Hypothalamus (tissue), 51 donors: ENCODE measurements at regions not wholly inside any gene's neighbourhood (a gene's known extent, or its start where the extent isn't known, plus 50 kb on each side); places are given as distances from the start of the nearest gene placed in this dataset.
"Not testable (repeated sequence)": the region's sequence is repeated elsewhere in the genome, so short reads cannot be mapped to it uniquely, and the experiment has no call there.

Experiments
- DNase-seq, 51 donors: peaks; one replicate each; lab custom pipeline; 2025; lab: John Stamatoyannopoulos, UW

DNA sequence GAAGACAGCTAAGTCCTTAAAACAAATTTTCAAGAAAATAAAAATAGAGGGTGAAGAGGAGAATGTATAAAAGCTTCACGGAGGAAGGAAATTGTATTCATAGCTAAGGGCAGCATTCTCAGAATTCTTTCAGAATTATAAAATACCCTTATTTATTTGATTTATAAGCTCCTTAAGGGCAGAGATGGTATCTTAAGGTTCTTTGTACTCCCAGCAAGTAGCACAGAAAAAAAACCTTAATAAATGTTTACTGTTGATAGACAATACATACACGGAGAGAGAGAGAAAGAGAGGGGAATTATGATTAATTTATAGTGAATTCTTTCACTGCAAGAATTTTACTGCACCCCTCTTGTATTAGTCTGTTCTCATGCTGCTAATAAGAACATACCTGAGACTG lies 375.6 kb upstream of the CCDC54 start:
- no peak for DNase-seq

DNA sequence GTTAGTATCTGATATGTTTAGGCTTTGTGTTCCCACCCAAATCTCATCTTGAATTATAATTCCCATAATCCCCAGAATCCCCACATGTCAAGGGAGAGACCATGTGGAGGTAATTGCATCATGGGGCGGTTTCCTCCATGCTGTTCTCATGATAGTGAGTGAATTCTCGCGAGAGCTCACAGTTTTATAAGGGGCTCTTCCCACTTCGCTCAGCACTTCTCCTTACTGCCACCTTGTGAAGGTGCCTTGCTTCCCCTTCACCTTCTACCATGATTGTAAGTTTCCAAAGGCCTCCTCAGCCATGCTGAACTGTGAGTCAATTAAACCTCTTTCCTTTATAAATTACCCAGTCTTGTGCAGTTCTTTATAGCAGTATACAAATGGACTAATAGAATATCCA lies 371.9 kb upstream of the CCDC54 start:
- not testable (repeated sequence) for DNase-seq

DNA sequence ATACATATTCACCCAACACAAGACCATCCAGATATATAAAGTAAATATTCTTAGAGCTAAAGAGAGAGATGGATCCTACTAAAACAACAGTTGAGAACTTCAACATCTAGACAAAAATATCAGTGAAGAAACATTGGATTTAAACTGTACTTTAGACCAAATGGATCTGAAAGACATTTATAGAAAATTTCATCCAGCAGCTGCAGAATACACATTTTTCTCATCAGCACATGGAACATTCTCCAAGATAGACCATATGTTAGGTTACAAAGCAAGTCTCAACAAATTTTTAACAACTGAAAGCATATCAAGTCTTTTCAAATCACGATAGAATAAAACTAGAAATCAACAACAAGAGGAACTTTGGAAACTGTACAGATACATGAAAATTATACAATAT lies 369.0 kb upstream of the CCDC54 start:
- no peak for DNase-seq

DNA sequence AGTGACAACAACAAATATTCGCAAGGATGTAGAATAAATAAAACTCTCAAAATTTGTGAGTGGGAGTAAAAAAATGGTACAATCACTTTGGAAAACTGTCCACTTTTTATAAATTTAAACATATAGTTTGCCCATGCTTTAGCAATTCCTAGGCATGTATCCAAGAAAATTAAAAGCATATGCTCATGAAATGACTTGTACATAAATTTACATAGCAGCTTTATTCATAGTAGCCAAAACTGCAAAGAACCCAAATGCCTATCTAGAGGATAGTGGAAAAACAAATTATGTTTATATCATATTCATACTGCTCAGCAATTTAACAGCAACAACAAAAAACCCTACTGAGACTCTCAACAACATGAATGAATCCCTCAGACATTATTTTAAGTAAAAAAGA lies 363.6 kb upstream of the CCDC54 start:
- no peak for DNase-seq

DNA sequence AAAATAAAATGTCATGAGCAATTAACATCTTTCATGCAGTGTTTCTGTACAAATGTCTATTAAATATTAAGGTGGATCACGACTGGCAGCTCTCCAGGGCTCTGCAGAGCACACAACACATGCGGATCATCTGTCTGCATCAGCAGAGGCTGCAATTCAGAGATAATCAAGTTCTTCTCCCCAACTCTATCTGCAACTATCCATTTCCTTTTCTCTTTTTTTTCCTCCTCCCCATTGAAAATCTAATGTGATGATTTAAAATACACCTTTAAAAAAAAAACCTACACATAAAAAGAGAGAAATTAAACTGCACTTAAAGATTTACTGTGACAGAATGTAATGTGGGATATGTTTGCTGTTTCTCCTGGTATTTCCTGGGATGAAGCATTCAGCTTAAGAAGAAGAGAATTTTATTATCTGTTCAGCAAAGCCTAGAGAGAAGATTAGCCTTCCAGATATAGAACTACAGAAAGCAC lies 352.6 kb upstream of the CCDC54 start:
- DNase-seq: peak in 2 of 51 donors; percentile 7 to 54

DNA sequence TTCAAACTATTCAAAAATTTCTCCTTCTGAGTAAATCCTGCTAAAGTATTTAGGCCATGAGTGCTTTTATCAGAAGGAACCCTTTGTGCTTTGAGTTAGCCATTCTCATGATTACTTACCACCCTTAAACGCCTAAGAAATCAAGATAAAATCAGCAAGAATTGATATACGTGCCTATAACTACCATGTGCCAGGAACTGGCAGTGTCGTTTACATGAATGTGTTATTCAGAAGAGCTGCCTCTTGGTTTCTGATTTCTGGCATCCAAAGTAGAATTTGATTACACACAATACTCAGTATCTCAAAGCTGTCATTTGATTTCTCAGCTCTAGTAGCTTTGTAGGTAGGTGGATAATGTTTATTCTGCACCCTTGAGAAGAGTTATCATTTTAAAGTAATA lies 351.3 kb upstream of the CCDC54 start:
- DNase-seq: peak in 1 of 51 donors; percentile 31

DNA sequence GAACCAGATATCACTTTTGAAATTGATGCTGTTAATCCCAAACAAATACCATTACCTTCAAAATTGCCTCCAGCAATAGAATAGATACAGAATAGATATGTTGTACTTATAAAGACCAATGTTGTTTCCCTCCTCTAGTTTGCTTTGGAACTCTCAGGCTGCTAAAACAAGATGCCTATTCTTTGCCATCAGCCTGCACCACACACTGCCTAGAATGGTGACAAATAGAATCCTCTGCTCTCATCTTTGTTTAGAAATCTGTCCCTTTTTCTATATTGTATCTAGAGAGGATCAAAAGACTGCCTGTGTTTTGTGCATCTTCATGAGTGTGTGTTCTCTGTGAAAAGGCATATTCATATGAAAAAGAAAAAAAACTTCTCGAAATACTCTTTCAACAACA lies 349.2 kb upstream of the CCDC54 start:
- peak in 6 of 51 donors; percentile 4 to 52 (median 10) for DNase-seq

DNA sequence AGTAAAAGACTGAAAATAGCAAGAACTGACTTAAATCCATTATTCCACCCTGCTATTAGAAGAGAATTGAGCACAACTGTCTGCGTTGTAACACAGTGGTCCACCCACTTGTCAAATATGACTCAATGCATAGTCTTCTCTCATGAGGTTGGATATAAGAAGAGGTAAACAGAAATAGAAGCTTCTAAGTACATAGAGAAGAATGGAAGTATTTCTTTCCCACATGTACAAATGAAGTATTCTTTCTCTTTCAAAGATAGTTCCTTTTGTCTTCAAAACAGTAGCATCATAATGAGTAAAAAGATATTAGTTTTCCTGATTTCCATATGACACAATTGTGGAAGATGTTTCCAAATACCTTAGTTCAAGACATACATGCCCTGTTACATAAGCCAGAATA lies 348.6 kb upstream of the CCDC54 start:
- no peak for DNase-seq

DNA sequence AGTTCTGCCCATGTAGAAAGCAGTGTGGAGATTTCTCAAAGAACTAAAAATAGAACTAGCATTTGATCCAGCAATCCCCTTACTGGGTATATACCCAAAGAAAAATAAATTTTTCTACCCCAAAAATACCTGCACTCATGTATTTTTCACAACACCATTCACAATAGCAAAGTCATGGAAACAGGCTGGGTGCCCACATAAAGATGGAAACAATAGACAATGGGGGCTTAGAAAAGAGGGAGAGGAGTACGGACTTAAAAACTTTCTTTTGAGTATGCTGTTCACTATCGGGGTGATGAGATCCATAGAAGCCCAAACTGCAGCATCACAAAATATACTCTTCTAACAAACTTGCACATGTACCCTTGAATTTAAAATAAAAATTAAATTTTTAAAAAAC lies 345.1 kb upstream of the CCDC54 start:
- DNase-seq: peak in 1 of 51 donors; percentile 47

DNA sequence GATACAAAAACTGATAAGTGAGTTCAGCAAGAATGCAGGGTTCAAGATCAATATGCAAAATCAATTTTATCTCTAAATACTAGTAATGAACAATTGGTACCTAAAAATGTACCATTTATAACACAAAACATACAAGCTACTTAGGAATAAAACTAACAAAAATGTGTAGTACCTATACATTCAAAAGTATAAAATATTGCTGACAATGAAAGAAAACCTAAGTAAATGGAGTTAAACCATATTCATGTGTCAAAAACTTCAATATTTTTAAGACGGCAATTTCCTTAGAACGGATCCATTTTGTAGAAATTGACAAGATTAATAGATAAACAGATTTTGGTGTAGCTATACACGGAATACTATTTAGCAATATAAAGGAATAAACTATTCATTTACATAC lies 343.1 kb upstream of the CCDC54 start:
- no peak for DNase-seq

DNA sequence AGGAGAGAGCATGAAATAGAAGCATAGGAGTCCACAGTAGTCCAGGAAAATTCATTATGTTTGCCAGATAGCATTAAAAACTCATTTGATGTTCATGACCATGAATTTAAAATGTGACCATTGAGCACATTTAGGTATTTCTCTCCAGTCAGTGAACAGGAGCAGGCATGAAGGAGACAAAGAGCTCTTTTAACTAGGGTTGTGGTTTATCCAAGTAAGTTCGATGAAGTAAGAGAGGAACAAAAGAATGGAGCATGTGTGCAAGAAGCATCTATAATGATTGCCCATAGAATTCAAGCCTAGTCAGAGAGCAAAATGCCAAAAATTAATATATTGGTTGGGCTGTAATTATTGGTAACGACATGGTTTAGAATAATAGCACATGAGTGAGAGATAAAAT lies 342.1 kb upstream of the CCDC54 start:
- no peak for DNase-seq

DNA sequence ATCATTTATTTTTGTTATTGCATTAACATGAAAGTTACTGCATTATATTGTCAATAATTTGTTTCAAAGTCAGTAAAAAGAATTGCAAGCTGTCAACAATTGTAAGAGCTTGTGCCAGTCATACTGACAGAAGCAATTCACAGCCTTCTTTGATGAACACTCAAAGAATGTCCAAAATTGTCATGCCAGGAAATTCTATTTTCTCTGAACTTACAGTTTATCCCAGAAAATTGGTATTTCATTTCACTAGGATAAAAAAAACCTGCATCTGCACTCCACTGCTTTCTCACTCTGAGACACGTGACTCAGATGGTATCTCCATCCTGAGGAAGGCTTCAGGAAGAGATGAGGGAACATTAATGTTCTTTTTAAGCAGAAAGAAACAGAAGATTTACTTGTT lies 332.6 kb upstream of the CCDC54 start:
- no peak for DNase-seq

DNA sequence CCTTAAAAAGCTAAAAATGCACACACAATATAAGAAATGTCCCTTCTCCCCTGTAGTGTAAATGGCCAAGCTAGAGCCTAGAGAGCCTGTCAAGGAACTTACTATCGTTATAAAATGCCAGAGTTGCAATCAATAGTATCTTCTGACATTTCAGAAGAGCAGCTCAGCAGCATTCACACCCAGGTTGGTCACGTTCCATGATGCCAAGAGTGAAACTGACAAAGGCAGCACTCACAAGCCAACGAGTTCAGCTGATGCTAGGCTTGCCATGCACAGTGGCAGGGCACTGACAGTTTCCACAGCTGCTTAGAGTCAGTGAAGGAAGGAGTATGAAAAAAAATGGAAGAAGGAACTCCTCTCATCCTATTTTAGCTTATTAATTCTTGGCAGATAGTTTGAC lies 331.4 kb upstream of the CCDC54 start:
- peak in 30 of 51 donors; percentile 0 to 80 (median 22) for DNase-seq

DNA sequence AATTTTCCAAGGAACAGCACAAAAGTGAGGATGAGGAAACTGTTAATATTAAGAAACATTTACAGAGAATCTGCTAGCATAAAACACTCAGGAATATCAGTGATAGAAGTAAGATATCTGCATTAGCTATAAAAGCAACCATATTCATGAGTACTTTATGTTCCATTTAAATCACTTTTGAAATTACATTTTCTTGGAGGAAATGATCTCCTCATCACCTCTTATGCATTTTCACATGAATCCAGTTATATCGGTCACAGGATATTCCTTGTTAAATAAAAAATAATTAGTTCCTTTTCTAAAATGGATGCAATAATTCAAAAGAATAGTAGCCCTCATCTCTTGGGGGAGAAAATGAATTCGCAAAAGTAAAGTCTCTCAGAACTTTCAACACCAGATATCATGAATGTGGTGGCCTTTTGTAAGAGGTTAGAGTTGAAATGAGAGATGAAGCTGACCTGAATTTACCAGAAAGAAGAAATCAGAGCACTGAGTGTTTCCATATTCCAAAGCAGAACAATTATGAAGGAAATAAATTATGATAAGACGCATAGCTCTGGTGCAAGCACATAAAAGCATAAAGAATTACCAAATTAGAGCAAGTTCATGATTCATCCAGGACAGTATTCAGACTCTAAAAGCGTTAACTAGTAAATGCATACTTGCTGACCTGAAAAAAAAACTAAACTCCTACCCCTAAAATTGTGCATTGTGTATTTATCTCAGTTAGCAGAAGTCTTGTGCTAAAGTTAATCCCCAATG lies 321.9 kb upstream of the CCDC54 start:
- DNase-seq: no peak

DNA sequence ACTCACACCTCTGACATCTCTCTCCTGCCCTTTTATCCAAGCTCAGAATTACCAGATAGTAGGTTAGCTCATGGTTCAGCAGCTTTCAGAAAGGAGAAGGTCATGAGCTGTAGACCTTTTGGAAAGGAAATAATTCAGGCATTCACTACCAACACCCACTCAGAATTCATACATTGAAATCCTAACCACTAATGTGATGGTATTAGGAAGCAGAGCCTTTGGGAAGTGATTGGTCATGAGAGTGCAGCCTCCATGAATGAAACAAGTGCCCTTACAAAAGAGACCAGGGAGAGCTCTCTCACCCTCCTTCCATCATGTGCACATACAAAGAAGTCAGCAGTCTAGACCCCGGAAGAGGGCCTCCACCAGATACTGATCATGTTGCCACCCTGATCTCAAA lies 315.8 kb upstream of the CCDC54 start:
- DNase-seq: no peak

DNA sequence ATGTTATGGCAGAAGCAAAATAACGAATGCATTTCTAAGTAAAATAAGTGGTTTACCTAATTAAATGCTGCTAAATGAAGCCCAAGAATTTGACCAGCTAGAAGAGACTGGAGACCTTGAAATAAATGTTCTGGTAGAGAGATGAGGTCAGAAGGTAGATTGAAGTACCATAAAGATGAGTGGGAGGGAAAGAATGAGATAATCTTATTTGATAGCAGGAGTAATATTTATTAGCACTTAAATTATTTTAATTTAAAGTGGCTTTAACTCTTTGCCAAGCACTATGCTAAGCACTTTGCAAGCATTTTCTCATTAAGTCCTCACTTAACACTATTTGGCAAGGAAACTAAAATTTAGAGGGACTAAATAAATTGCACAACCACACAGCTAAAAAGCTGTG lies 314.9 kb upstream of the CCDC54 start:
- DNase-seq: no peak

DNA sequence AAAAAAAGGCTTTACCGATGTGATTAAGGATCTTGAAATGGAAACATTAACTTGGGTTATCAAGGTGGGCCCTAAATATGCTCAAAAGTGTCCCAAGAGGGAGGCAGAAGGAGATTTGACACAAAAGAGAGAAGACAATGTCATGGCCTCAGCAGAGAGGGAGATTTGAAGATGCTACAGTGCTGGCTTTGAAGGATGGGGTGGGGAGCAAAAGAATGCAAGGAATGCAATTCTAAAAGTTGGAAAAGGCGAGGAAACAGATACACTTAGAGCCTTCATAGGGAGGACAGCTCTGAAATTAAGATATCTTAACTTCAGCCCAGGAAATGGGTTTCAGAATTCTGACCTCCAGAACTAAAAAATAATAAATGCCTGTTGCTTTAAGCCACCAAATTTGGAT lies 314.5 kb upstream of the CCDC54 start:
- no peak for DNase-seq

DNA sequence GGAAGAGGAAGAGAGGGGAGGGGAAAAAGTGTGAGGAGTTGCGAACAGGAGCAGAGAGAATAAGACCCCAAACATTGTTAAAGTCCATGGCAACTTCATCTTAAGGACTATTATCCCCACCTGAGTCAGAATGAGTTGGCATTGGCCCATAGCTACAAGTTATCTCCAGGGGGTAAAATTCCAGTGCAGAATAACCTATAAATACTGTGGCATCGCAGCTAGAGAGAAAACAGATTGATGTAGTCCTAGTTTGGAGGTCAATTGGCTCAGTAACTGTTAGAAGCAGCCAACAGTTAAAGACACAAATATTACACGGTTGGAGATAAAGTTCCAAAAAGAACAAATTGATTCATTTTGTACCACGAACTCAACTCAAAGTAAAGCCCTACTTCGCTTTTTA lies 313.9 kb upstream of the CCDC54 start:
- no peak for DNase-seq

DNA sequence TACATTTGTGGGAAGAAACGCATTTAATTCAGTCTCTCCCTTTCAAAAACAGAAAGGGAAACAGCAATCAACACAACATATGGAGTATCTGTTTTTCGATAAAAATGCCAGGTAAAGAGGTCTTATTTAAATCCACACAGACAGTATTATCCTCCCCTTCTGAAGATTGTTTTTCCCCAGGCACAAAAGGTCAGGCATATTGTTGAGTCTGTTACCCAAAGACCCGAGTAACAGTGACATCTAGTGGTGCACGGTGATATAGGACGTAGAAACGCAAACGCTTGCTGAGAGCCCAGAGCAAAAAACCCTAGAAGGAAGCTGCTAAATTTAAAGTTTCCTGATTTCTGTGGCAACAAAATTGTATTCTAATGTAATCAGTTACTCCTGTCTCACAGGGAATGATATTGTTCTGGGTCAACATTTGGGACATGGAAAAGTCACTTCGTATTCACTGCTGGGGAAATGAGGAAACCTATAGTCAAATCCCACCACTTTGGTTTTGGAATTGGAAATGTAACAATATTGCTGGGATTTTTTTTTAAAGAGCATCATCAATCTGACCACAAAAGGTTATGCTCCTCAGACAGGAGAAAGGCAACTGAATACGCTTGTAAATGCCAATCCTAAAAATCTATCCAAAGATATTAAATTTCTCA lies 312.7 kb upstream of the CCDC54 start:
- peak in 41 of 51 donors; percentile 2 to 90 (median 44) for DNase-seq

DNA sequence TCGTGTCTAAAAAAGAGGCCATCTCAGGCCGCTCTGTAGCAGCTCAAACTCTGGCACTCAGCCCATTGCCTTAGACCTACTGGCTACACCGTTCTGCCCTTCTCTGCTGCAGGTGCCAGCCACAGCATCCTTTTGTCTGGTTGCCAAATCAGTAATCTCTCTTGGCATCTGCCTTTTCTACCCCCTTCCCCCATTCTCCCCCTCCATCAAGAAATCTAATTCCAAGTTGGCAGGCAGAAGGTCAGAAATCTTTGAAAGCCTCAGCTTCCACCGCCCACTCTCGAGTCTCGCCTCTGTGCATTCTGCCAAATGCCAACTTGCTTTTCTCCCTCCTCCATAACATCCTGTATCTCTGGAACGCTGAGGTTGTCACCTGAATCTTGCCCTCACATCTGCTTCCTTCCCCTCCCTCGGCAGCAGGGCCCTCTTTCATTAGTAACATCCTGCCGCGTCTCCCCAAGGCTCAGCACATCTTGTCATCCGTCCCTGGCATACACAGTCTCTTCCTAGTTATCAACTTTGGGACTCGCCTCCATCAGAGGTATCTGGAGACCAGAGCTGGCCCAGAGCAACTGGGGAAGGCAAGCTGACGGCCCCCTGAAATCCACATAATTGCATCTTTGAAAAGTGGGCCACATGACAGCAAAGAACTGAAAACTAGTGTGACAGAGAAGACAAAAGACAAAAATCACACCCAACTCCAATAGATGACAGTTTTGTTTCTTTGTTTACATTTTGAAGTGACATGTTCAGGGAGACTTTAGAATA lies 312.0 kb upstream of the CCDC54 start:
- peak in 21 of 51 donors; percentile 2 to 46 (median 13) for DNase-seq

DNA sequence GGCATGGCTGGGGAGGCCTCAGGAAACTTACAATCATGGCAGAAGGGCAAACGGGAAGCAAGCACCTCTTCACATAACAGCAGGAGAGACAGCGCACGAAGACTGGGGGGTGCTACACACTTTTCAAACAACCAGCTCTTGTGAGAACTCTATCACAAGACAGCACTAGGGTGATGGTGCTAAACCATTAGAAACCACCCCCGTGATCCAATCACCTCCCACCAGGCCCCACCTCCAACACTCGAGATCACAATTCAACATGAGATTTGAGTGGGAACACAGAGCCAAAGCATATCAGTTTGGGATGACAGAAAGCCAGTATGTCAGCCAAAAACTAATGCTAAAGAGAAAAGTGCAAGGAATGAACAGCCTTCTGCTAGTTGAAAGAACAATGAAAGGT lies 309.8 kb upstream of the CCDC54 start:
- DNase-seq: no peak

DNA sequence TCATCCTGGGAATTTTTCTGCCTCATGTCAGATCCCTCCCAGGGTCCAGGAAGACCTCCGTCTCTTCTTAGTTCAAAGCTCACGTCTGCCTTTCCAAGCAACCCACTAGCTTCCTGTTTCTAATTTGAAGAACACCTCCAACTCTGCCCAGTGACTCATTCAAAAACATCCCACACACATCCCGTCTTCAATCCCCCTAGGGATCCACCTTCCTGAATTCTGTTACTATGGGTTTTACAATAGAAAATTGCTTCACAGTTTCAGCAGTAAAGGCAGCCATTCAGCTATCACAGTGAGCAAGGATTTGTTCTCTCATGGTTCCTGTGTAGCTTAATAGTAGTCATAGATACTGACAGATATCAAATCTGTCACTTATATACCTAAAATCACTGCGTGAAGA lies 308.3 kb upstream of the CCDC54 start:
- peak in 2 of 51 donors; percentile 6 to 21 for DNase-seq
